GM20000 (cell line): ENCODE measurements at regions not wholly inside any gene's neighbourhood (a gene's known extent, or its start where the extent isn't known, plus 50 kb on each side); places are given as distances from the start of the nearest gene placed in this dataset.

ENCODE experiments used
- DNase-seq: peaks from one replicate; pipeline ENCODE4 v3.0.0; 2012; ENCODE audit warnings: low spot score
- TF ChIP-seq, protein P1 (sequence below): IDR thresholded peaks from 2 replicates; pipeline ENCODE4 v1.5.1; 2012; ENCODE audit warnings: mild to moderate bottlenecking, control low read depth; ENCODE audit errors: extremely low read depth, missing control alignments

DNA sequence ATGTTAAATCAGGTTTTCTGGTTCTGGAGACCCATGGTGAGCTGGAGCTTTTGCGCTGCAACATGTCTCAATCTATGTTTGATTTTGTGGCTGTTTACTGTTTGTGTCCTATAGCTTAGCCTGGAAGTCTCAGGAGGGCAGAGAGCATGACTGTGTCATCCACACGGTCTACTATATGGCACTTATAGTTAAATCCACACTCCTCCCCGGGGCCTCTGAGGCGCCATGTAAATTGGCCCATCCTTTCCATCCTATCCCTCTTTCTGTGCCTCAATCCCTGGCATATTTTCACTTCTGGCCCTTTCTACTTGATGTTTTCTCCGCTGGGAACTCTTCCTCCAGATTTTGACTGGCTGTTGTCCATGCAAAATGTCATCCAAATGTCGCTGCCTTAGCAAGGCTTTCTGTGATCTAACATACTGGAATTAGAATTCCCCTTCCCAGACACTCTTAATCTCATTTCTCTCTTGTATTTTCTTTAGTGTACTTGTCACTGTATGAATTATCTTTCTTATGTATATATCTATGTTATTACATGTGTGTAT, 560.8 kb upstream of the RGMA start:
- TF ChIP-seq, protein P1, sequence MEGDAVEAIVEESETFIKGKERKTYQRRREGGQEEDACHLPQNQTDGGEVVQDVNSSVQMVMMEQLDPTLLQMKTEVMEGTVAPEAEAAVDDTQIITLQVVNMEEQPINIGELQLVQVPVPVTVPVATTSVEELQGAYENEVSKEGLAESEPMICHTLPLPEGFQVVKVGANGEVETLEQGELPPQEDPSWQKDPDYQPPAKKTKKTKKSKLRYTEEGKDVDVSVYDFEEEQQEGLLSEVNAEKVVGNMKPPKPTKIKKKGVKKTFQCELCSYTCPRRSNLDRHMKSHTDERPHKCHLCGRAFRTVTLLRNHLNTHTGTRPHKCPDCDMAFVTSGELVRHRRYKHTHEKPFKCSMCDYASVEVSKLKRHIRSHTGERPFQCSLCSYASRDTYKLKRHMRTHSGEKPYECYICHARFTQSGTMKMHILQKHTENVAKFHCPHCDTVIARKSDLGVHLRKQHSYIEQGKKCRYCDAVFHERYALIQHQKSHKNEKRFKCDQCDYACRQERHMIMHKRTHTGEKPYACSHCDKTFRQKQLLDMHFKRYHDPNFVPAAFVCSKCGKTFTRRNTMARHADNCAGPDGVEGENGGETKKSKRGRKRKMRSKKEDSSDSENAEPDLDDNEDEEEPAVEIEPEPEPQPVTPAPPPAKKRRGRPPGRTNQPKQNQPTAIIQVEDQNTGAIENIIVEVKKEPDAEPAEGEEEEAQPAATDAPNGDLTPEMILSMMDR: no peak
- no peak for DNase-seq

DNA sequence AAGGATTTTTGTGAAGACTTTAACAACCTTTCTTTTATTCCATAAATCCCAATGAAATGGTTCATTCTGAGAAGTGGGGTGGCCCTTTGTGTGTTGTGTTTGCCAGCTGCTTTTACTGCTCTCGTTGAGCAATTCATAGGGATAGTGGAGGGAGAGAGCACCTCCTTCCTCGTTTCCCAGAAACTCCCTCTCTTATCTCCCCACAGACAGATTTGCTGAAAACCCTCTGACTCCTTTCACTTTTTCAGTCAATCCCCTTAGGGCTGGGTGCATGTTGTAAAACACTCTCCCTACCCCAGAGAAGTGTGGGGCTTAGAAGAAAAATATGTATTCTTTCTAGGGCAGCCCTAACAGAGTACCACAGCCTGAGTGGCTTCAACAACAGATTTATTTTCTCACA, 557.2 kb upstream of the RGMA start:
- TF ChIP-seq, protein P1: no peak
- no peak for DNase-seq

DNA sequence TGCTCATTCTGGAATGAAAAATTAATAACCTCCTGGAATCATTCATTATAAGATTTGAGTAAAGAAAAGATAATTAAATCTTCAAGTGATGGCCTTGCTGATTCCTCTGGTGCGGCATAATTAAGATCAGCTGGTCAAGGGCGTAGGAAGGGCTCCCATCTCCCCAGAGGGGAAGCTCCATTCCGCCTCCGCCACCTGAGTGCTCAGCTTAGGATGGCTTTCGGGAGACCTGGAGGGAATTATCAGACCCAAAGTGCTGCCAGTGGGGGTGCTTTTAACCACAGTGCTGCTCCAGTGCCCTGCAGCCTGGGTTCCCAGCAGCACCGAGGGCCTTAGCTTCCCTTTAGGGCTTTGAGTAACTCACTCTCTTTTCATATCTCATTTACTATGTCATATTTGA, 556.6 kb upstream of the RGMA start:
- TF ChIP-seq, protein P1: no peak
- DNase-seq: no peak

DNA sequence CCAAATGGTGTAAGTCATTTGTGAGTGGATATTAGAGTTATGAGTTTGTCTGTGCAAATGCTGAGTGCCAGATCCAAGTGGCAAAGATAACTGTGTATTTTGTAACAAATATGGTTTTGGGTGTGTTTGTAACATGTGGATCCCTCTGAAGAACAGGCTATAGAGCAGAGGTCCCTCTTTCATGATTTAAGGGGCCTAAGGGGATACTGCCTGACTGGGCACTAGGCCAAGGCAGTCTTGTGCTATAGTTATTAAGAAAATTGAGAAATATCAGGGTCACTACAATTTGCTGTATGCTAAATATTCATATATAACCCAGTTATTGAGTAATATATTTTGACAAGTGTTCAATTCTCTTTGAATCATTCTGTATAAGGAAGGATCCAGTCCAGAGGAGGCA, 555.6 kb upstream of the RGMA start:
- DNase-seq: no peak
- TF ChIP-seq, protein P1: no peak

DNA sequence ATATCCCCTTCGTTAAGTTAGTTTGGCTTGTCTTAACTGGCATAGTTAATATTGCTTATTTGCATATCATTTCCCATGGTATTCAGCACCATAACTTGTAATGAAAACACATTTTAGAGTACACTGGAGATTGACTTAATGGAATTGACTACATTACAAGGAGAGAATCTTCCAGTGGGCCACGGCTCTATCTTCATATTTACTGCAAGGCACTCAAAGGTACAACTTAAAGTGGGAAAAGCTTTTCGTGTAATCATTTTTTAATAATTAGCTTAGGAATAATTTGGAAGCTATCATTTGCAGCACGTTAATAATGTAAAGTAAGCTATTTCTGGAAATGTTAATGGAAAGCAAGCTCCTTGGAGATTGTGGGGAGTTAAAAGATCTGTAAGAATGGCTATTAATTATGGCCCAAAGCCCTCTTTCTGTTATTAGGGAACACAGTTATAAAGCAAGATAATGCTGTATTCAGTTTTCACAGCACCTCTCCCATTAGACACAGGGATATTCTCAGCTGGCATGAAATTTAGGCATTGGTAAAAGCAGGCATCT, 551.5 kb upstream of the RGMA start:
- TF ChIP-seq, protein P1: no peak
- no peak for DNase-seq

DNA sequence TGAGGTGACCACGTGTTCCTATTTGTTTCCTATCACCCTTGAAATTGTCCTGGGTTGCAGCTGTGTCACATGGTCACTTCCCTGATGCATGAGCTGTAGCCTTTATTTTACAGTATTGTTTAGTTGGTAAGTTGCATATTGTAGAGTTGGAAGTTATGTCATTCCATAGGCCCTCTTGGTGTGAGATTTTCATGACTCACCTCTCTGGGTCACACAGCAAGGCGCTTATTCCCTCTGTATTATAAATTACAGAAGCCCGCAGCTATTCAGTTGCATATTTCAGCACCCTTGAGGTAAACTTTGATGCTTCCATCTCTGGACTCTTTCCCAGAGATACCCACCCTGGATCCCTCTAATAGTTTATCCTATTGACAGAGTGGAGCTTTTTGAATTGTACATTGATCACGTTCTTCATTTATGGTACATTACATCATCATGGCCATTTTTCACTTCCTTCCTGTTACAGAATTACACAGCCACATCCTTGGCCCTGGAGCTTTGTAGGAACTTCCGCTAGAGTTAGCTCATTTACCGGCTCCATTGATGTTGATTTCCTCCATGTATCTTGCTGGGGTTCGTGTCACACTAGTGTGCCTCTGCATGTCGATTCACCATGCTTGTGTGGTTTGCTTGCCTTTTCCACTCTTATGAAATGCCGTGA, 543.1 kb upstream of the RGMA start:
- no peak for DNase-seq
- TF ChIP-seq, protein P1: no peak

DNA sequence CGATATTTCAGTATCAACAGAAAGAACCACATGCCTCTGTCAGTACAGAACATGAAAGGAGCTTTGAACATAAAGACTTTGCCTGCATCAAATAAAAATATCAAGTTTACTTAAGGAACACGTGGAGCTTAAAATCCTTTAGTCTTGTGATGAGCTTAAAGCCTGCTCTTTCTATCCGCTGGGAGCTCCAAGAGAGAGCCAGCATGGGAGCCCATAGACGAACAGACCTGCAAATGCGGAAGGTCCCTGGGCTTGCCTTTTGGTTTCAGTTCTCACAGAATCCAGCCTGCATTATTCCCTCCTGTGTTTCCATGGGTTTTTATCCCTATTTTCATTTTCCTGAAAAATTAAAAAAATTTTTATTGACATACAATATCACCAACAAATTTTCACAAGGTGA, 530.6 kb upstream of the RGMA start:
- TF ChIP-seq, protein P1: no peak
- DNase-seq: no peak
